MM.1S (cell line): ENCODE measurements at regions not wholly inside any gene's neighbourhood (a gene's known extent, or its start where the extent isn't known, plus 50 kb on each side); places are given as distances from the start of the nearest gene placed in this dataset.

ENCODE experiments used
- CTCF ChIP-seq: fragments of 300-600 bp; sonication (generic); IDR thresholded peaks from 2 replicates; pipeline ENCODE4 v1.5.1; 2016; ENCODE audit warnings: antibody characterized with exemption, low read length, mixed read lengths
- EZH2 ChIP-seq: fragments of 300-600 bp; sonication (generic); optimal IDR thresholded peaks from 2 replicates; pipeline ENCODE3; 2017; ENCODE audit warnings: low read depth, mild to moderate bottlenecking, antibody characterized with exemption, low read length, mixed read lengths
- EZH2phosphoT487 ChIP-seq: fragments of 300-600 bp; sonication (generic); IDR thresholded peaks from 2 replicates; pipeline ENCODE4 v1.6.1; 2018; ENCODE audit warnings: antibody characterized with exemption, low read length

- TF ChIP-seq CTCF (no peak), EZH2 (no peak), EZH2phosphoT487 (no peak)
Measured at GRCh38 chr10:2957785-2958184, 109.6 kb upstream of the PFKP start.
